ENCODE measurements at regions not wholly inside any gene's neighbourhood (a gene's known extent, or its start where the extent isn't known, plus 50 kb on each side); places are given as distances from the start of the nearest gene placed in this dataset.

GRCh38 chr18:10012526-10012925 is 98.7 kb downstream of the VAPA start:
- Histone ChIP-seq H4K20me1 (ENCODE audit: insufficient read depth, poor library complexity, severe bottlenecking) (no peaks in the 10 kb centered on the region), H3K4me1 (ENCODE audit: insufficient read depth) (peaks cover 33% of the 10 kb centered on the region), H2AFZ (no peak overlapping the region), H3K4me2 (no peak overlapping the region), H3K9me2 (replicated peaks; ENCODE audit: insufficient read depth) (no peaks in the 10 kb centered on the region), H3K27ac (peak overlapping the region; percentile 85), H3K9me3 (ENCODE audit: low read depth) (no peaks in the 10 kb centered on the region), H3K27me3 (no peaks in the 10 kb centered on the region), H3K36me3 (replicated peaks; ENCODE audit: insufficient read depth, low read depth) (no peaks in the 10 kb centered on the region), H3K79me2 (no peaks in the 10 kb centered on the region), H3K4me3 (no peak overlapping the region)
- TF ChIP-seq EZH2 (IDR thresholded peaks at IDR 0.05; ENCODE audit: borderline replicate concordance), result no peak
- TF ChIP-seq CTCF (IDR thresholded peaks at IDR 0.05; ENCODE audit: poor library complexity), result no peak
- TF ChIP-seq EZH2phosphoT487 (IDR thresholded peaks at IDR 0.05; ENCODE audit: low read depth, severe bottlenecking, unreplicated experiment), result no peak
- 98% methylated on average over 4 of the region's 4 CpGs for WGBS (ENCODE audit: low lambda C conversion rate, missing lambda C conversion rate)
- no peak for DNase-seq (ENCODE audit: low spot score)

GRCh38 chr18:10013621-10014543 is 100.1 kb downstream of the VAPA start:
- Histone ChIP-seq H3K27me3 (no peaks in the 10 kb centered on the region), H3K36me3 (replicated peaks; ENCODE audit: insufficient read depth, low read depth) (no peaks in the 10 kb centered on the region), H3K4me1 (ENCODE audit: insufficient read depth) (peaks cover 33% of the 10 kb centered on the region), H3K9me2 (replicated peaks; ENCODE audit: insufficient read depth) (no peaks in the 10 kb centered on the region), H3K79me2 (no peaks in the 10 kb centered on the region), H4K20me1 (ENCODE audit: insufficient read depth, poor library complexity, severe bottlenecking) (no peaks in the 10 kb centered on the region), H3K4me2 (no peak overlapping the region), H2AFZ (no peak overlapping the region), H3K4me3 (no peak overlapping the region), H3K27ac (no peak overlapping the region), H3K9me3 (ENCODE audit: low read depth) (no peaks in the 10 kb centered on the region)
- no peak for DNase-seq (ENCODE audit: low spot score)
- no peak for TF ChIP-seq EZH2 (IDR thresholded peaks at IDR 0.05; ENCODE audit: borderline replicate concordance)
- TF ChIP-seq CTCF (IDR thresholded peaks at IDR 0.05; ENCODE audit: poor library complexity), result no peak
- no peak for TF ChIP-seq EZH2phosphoT487 (IDR thresholded peaks at IDR 0.05; ENCODE audit: low read depth, severe bottlenecking, unreplicated experiment)
- WGBS (ENCODE audit: low lambda C conversion rate, missing lambda C conversion rate), result 95% methylated on average over 17 of the region's 17 CpGs

GRCh38 chr18:10015288-10015701 is 101.5 kb downstream of the VAPA start:
- Histone ChIP-seq H3K79me2 (no peaks in the 10 kb centered on the region), H4K20me1 (ENCODE audit: insufficient read depth, poor library complexity, severe bottlenecking) (no peaks in the 10 kb centered on the region), H3K9me2 (replicated peaks; ENCODE audit: insufficient read depth) (no peaks in the 10 kb centered on the region), H3K27me3 (no peaks in the 10 kb centered on the region), H3K4me2 (no peak overlapping the region), H3K9me3 (ENCODE audit: low read depth) (no peaks in the 10 kb centered on the region), H3K36me3 (replicated peaks; ENCODE audit: insufficient read depth, low read depth) (no peaks in the 10 kb centered on the region), H3K27ac (peak overlapping the region; percentile 67), H3K4me1 (ENCODE audit: insufficient read depth) (peaks cover 26% of the 10 kb centered on the region), H2AFZ (no peak overlapping the region), H3K4me3 (no peak overlapping the region)
- 41% methylated on average over 9 of the region's 9 CpGs for WGBS (ENCODE audit: low lambda C conversion rate, missing lambda C conversion rate)
- TF ChIP-seq EZH2 (IDR thresholded peaks at IDR 0.05; ENCODE audit: borderline replicate concordance), result no peak
- TF ChIP-seq CTCF (IDR thresholded peaks at IDR 0.05; ENCODE audit: poor library complexity), result no peak
- no peak for TF ChIP-seq EZH2phosphoT487 (IDR thresholded peaks at IDR 0.05; ENCODE audit: low read depth, severe bottlenecking, unreplicated experiment)
- peak; percentile 26 for DNase-seq (ENCODE audit: low spot score)

Data from hepatocyte (in vitro differentiated cells).